ENCODE measurements at regions not wholly inside any gene's neighbourhood (a gene's known extent, or its start where the extent isn't known, plus 50 kb on each side); places are given as distances from the start of the nearest gene placed in this dataset.
A peak's percentile ranks its signal among the peaks of the same experiment; 100 is the strongest.

DNA sequence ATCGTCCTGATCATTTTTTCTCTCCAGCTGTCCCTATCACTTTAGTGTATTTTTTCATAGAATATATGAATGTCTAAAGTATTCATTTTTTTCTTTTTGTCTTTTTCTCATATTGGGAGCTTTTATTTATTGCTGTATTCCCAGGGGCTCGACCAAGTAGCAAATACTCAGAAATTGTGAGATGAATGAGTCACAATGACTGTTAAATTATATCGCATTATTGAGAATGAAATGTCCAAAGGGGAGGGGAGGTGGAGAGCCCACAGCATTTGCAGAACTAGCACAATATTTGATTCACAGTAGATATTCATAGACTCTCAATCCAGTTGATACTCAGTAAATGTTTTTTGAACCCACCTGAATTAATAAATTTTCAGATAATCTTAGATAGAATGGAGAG lies 543.6 kb upstream of the FAM241A start:
- DNase-seq = no peak
- H3K36me3 ChIP-seq = no peaks in the 10 kb centered on the region
- no peaks in the 10 kb centered on the region for H3K27me3 ChIP-seq
- no peak overlapping the region for H3K4me3 ChIP-seq
- no peaks in the 10 kb centered on the region for H3K9me3 ChIP-seq

DNA sequence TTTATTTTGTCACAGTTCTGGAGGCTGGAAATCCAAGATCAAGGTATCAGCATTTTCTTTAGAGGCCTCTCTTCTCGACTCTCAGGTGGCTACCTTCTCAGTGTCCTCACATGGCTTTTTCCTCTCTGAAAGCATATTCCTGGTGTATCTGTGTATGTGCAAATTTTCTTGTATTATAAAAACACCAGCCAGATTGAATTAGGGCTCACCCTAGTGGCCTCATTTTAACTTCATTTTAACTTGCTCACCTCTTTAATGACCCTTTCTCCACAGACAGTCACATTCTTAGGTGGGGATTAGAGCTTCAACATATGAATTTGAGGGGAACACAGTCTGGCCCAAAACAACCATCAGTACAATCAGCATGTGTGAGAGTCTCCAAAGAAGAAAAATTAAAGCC lies 542.4 kb upstream of the FAM241A start:
- DNase-seq = no peak

DNA sequence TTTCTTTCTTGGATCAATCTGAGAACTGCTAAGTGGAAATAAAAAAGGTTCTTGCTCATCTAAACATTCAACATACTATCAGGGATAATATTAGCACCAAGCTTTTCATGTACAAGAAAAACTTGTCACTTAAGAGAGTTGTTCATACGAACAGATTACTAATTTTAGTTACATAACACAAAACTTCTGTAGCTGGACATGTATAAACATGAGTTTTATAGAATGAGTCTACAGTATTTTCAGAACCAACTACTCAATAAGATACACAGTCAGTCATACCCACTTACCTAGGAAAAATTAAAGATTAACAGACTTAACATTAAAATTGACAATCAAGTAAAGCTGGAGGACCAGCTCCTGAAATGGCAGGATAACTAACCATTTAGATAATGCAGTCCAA lies 540.1 kb upstream of the FAM241A start:
- Histone ChIP-seq H3K27me3 (no peaks in the 10 kb centered on the region), H3K9me3 (no peaks in the 10 kb centered on the region), H3K4me3 (no peak overlapping the region), H3K36me3 (no peaks in the 10 kb centered on the region)
- DNase-seq = no peak

More for the DNA sequence above, 542.4 kb upstream of the FAM241A start:
- H3K9me3 ChIP-seq = no peaks in the 10 kb centered on the region
- no peaks in the 10 kb centered on the region for H3K36me3 ChIP-seq
- H3K4me3 ChIP-seq = no peak overlapping the region
- H3K27me3 ChIP-seq = no peaks in the 10 kb centered on the region

DNA sequence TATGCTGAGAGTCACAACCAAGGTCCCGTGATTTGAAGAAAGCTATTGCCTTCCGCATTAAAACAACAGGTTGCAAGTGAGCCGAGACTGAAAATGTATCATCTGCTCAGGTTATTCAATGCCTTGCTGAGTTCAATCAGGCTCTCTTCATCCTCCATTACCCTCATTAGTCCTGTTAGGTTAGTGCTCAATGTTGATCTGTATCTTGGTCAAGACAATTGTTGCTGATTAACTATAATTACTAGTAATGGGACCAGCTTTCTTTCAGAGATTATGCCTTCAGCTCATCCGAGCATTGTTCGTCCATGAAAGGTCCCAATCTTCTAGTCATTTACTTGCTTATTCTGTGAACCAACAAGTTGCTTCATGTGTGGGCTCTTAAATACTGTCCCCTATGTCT lies 534.6 kb upstream of the FAM241A start:
- no peak for DNase-seq
- no peaks in the 10 kb centered on the region for H3K9me3 ChIP-seq
- H3K36me3 ChIP-seq = no peaks in the 10 kb centered on the region
- H3K4me3 ChIP-seq = no peak overlapping the region
- no peaks in the 10 kb centered on the region for H3K27me3 ChIP-seq

DNA sequence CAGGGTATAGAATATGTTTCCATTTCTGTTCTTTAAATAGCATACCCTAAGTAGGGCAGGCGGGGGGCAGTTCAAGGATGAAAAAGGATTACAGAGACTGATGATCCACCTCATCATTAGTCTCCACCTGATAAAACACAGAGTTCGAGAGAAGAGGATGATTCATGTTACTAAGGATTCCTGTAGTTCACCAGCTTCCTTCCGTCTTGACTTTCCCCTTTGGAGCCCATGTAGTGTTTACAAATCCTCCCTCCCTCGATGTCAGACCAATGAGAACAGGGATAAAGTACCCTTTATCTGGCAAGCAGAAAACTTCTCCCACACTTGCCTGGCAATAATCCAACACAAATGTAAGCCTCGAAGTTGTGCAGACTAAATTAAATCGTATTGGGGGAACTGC lies 526.3 kb upstream of the FAM241A start:
- Histone ChIP-seq H3K36me3 (no peaks in the 10 kb centered on the region), H3K4me3 (no peak overlapping the region), H3K9me3 (no peaks in the 10 kb centered on the region), H3K27me3 (no peaks in the 10 kb centered on the region)
- DNase-seq = no peak

DNA sequence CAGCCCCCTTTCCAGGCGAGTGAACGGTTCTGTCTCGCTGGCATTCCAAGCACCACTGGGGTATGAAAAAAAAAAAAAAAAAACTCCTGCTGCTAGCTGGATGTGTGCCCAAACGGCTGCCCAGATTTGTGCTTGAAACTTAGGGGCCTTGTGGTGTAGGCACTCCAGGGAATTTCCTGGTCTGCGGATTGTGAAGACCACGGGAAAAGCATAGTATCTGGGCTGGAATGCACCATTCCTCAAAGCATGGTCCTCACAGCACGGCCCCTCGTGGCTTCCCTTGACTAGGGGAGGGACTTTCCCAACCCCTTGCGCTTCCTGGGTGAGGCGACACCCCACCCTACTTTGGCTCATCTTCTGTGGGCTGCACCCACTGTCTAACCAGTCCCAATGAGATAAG lies 516.8 kb upstream of the FAM241A start:
- Histone ChIP-seq H3K9me3 (no peaks in the 10 kb centered on the region), H3K4me3 (no peak overlapping the region)
- no peak for DNase-seq

DNA sequence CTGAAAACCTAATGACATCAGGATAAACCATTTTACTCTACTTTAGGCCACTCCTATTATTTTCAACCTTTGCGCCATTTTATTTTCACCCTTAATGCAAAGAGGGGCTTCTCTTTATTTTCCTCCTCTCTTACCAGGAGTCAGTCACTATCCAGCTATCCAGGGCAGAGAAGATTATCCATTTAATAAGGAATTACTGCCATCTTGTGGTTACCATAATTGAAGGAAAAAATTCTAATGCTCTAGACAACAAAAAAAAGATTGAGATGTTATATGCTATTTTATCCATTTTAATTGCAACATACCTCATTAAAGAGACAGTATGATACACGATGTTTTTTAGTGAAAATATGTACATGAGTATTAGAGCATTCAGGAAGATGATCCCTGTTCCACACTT lies 514.5 kb upstream of the FAM241A start:
- no peaks in the 10 kb centered on the region for H3K36me3 ChIP-seq
- no peak for DNase-seq
- H3K4me3 ChIP-seq = no peak overlapping the region
- no peaks in the 10 kb centered on the region for H3K27me3 ChIP-seq
- H3K9me3 ChIP-seq = no peaks in the 10 kb centered on the region

More for the DNA sequence above, 516.8 kb upstream of the FAM241A start:
- Histone ChIP-seq H3K36me3 (no peaks in the 10 kb centered on the region), H3K27me3 (no peaks in the 10 kb centered on the region)

DNA sequence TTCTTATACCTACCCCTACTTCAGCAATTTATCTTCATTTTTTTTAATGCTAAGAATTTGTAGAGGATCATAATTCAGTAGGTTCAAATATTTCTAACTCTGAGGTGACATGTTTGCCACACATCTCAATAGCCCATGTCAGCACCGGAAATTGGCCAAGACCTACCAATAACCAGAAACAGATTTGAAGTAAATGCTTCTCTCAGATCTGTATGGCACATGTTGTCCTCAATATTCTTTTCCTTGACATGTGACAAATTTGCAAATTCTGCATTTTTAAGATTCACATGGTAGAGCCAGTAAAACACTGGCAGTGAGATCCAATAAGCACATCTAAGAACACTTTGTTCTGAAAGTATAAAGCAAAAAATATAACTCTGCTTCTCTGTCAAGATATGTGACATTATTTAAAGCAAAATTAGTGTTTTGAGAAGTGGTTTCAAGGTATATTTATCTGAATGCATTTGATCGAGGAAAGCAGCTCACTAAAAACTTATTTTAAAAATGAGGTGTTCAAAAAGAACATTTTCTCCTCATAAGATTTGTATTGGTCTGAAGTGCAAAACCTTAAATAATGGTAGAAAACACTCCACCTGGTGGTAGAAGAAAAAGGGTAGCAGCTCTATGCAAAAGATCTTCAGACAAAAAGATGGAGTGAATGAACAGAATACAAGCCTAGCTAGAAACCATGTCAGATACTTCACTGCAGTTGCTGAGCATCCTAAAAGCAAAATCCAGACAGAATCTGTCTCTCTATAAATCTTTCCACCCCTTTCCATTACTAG lies 513.8 kb upstream of the FAM241A start:
- Histone ChIP-seq H3K4me3 (no peak overlapping the region), H3K9me3 (no peaks in the 10 kb centered on the region)
- DNase-seq = no peak

DNA sequence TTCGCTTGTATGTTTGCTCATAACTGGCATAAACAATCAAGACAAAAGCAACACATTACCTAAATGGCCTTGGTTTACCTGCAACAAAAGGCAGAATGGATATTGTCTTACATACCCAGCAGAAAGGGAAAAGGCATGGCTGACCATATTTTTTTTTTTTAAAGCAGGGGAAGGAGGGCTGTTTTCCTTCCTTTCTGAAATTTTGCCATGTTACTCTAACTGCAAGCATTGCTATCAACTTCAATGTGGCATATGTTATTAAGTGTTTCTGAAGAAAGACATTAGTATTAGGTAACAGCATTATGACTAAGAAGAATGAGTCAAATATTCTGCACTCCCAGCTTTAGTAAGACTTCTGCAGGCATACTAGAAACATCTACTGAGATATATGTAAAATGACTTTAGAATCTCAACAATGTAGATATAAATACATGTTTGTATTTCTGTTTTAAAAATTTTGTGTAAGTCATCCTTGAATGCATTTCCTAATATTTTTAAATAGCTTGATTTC lies 512.6 kb upstream of the FAM241A start:
- Histone ChIP-seq H3K27me3 (no peaks in the 10 kb centered on the region), H3K4me3 (no peak overlapping the region), H3K36me3 (no peaks in the 10 kb centered on the region), H3K9me3 (no peaks in the 10 kb centered on the region)
- no peak for DNase-seq

More for the DNA sequence above, 513.8 kb upstream of the FAM241A start:
- Histone ChIP-seq H3K27me3 (no peaks in the 10 kb centered on the region), H3K36me3 (no peaks in the 10 kb centered on the region)

DNA sequence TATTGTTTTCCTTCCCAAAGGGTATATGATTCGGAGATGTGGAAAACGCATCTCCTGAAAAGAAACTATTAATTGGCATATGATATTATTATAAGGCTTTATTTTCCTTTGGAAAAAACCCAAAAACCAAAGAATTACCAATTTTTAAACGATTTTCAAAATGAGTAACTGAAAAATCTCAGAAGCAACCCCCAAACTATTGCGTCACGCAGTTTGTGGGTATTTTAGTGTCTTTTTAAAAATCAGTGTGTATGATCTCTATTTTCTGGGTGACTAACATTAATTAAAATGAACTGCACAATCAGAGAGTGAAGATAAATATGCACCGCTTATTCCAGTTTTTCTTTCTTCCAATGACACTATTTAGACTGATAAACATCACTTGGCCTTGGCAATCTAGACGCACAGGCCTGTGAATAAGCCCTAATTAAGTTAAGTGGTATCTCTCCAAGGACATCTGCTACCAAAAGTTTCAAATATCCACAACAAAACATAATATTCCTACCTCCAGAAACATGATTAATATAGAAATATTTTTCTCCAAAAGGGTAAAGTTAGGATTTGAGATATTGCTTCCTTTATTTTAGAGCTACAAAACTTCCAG lies 511.5 kb upstream of the FAM241A start:
- Histone ChIP-seq H3K27me3 (no peaks in the 10 kb centered on the region), H3K9me3 (no peaks in the 10 kb centered on the region), H3K4me3 (no peak overlapping the region), H3K36me3 (no peaks in the 10 kb centered on the region)
- no peak for DNase-seq

DNA sequence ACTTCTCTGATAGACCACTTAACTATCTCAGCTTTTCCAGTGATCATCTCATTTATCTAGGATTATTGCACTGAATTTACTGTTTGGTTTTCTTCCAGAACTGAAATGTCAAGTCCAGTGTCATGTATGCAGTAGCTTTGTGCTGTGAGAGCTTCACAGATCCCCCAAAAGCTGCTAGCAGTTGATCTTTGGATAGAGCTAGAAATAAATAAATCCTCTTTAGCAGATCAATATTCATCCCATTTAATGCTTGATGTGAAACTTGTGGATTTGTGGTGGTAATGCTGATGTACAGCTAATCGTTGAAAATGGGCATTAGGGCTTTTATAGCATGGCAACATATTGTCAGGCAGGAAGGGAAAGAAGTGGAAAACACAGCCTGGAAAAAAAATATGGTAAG lies 509.6 kb upstream of the FAM241A start:
- Histone ChIP-seq H3K36me3 (no peaks in the 10 kb centered on the region), H3K9me3 (no peaks in the 10 kb centered on the region), H3K27me3 (no peaks in the 10 kb centered on the region), H3K4me3 (no peak overlapping the region)
- DNase-seq = no peak

DNA sequence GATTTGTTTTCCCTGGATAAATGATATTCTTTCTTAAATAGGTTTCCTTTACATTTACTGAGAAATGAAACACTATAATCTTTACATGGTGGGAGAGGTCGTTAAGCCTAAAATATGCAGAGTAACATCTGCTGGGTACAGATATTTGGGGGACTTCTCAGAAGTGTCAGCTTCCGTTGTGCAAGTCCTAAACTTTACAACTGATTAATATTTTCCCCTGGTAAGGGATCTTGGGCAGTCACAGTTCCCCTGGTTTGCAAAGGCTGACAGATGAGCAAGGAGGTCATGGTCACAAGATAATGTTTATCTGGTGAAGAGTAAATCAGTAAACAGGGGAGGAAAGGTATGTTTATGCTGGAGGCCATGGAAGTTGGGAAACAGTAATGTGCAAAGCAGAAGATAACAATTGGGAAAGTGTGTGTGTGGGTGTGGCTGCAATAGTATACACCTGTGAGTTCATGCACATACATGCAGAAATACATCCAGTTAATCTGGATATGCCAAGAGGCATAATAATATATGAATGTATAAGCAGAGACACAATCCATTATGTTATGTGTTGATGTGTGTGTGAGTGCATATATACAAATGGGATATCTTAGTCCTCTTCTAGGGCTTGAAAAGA lies 508.2 kb upstream of the FAM241A start:
- Histone ChIP-seq H3K27me3 (no peaks in the 10 kb centered on the region), H3K36me3 (no peaks in the 10 kb centered on the region), H3K4me3 (no peak overlapping the region), H3K9me3 (no peaks in the 10 kb centered on the region)
- DNase-seq = no peak

DNA sequence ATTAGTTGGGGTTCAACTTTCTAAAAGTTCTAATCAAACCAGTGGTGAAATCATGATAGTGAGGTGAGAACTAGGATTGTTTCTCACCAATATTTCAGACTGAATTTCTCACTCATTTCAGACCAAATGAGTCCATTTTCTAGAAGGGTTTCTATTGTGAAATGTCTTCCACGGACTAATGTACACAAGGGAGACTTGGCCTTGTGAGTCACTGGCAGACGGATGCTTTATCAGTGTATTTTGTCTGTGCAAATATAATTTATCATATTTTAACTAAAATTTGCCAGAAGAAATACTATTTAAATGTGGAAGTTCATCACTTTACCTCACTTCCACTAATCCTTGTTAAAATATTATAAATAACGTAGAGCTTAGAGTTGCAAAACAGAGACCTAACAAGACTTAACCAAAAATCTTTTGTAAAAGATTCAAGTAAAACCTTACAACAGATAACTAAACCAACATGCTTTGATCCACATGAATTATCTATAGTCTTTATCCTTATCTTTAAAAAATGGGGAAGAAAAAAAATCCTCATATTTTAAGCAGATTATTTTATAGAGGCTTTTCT lies 506.0 kb upstream of the FAM241A start:
- Histone ChIP-seq H3K9me3 (no peaks in the 10 kb centered on the region), H3K4me3 (no peak overlapping the region), H3K36me3 (no peaks in the 10 kb centered on the region), H3K27me3 (no peaks in the 10 kb centered on the region)
- DNase-seq = no peak

DNA sequence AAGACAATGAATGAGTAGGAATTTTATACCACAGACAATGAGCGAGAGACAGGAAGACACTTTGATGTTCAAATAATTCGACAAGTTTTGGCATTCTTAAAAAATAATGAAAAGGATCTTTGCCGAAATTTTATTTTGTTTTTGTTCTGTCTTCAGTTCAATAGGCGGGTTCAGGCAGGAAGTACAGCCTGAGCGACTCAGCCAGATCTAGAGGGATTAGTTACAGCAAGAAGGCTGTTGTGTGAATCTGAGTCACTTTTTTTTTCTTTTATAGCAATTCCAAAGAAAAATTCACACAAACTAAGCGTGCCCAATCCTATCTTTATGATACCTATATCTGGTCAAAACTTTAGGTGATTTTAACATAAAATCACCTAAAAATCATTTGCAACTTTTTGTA lies 505.4 kb upstream of the FAM241A start:
- no peak for DNase-seq
- Histone ChIP-seq H3K36me3 (no peaks in the 10 kb centered on the region), H3K27me3 (no peaks in the 10 kb centered on the region), H3K9me3 (no peaks in the 10 kb centered on the region), H3K4me3 (no peak overlapping the region)

DNA sequence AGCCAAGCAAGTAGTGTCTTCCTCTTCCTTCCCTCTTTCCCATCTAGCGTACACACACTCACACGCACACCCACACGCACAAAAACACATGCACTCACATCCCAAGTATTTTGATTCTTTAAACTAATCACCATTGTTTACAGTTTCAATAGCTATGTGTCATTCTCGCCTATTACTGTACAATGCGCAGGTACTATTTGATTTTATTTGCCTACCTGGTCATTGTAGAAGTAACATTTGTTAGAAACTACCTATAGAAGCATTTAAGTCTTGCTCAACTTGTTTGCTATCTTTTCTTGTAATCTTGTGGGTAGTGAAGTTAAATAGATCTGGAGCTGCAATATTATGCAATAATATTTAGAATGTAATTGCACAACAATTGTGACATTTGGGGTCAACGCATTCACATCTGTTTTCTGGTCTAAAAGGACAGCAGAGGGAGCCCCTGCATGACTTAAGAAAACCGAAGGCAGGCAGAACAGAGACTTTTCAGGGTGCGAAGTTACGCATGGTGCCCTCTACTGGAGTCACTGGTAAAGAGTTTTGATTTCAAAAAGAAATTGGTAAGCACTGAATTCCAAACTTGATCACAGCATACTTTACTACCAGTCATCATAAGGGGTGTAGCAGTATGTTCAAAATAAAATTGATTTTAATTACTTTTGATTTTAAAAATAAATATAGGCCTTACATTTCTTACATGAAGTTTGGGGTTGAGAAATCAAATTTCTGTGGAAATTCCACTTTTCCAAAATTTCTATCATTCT lies 503.3 kb upstream of the FAM241A start:
- no peaks in the 10 kb centered on the region for H3K27me3 ChIP-seq
- H3K4me3 ChIP-seq = no peak overlapping the region
- H3K36me3 ChIP-seq = no peaks in the 10 kb centered on the region
- peak; percentile 39 for DNase-seq
- H3K9me3 ChIP-seq = no peaks in the 10 kb centered on the region

DNA sequence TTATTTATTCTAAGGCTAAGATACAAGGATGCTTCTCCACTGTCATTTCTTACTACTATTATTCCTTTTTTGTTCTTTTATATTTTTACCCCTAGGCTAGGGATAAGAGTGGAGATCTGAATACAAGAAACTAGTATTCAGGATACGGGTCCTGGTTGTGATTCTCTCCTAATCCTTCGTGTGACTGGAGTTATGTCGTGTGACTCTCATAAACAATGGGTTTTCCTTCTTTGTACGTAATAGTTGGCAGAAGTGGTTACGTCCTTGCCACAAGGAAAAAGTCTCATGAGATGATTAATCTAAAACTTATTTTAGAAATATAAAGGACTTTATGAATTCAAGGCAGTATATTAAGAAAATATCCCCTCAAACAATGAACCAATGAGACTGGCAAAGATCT lies 497.2 kb upstream of the FAM241A start:
- no peaks in the 10 kb centered on the region for H3K9me3 ChIP-seq
- no peak for DNase-seq
- H3K27me3 ChIP-seq = no peaks in the 10 kb centered on the region
- H3K4me3 ChIP-seq = no peak overlapping the region
- no peaks in the 10 kb centered on the region for H3K36me3 ChIP-seq

DNA sequence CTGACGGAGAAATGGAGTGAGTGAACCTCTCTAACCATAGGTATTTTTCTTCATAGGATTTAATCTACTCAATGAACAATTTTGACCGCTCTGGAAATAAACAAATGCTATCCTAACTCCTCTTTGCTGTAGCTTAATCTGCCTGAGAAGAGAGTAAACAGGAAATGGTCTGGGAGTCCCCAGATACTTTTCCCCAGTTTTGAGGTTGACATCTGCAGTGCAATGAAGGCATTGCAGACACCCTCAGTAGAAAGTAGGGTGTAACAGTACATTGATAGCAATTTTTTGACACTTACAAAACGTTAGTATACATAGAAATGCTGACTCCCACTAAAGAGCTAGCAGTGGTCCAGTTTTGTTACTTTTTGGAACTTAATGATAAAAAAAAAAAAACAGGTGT lies 495.9 kb upstream of the FAM241A start:
- no peak for DNase-seq
- H3K27me3 ChIP-seq = no peaks in the 10 kb centered on the region
- H3K36me3 ChIP-seq = no peaks in the 10 kb centered on the region
- H3K4me3 ChIP-seq = no peak overlapping the region
- no peaks in the 10 kb centered on the region for H3K9me3 ChIP-seq

Data from MG63 (cell line).